ENCODE measurements at regions not wholly inside any gene's neighbourhood (a gene's known extent, or its start where the extent isn't known, plus 50 kb on each side); places are given as distances from the start of the nearest gene placed in this dataset.

GRCh38 chr12:74235342-74235741 lies 302.3 kb upstream of the ATXN7L3B start:
- H3K4me3 ChIP-seq (ENCODE audit: extremely low read depth in 1 of 4, insufficient read depth in 2 of 4, low read depth in 3 of 4, low read length in 4 of 4), result no peak overlapping the region
- H3K9me3 ChIP-seq (ENCODE audit: insufficient read depth in 2 of 2, low read depth in 1 of 2, low read length in 1 of 2), result 0 out of 4 replicates have a peak, but pooled peaks cover 0 to 3% of the 10 kb centered on the region in 2 experiments
- no peak overlapping the region for H3K23ac ChIP-seq (ENCODE audit: insufficient read length)
- H3K79me2 ChIP-seq (ENCODE audit: control insufficient read depth in 1 of 2, insufficient read depth in 2 of 2, low read length in 2 of 2), result no peaks in the 10 kb centered on the region
- H2BK15ac ChIP-seq (ENCODE audit: low read length), result no peak overlapping the region
- CTCF ChIA-PET (ENCODE audit: partially characterized antibody), result no interaction called here
- no peak overlapping the region for H2BK5ac ChIP-seq (ENCODE audit: low read depth, low read length)
- WGBS, 2 experiments (ENCODE audit: extremely low coverage in 1 of 2, insufficient coverage in 1 of 2, insufficient read length in 1 of 2, insufficient replicate concordance in 2 of 2, low coverage in 1 of 2, low lambda C conversion rate in 2 of 2, missing lambda C conversion rate in 1 of 2), result 94% methylated on average over 2 of the region's 2 CpGs; no CpG with 5 or more reads in 1 of the 2 experiments
- no peak overlapping the region for H3K14ac ChIP-seq (ENCODE audit: insufficient read length)
- H3K36me3 ChIP-seq (ENCODE audit: control insufficient read depth in 2 of 4, insufficient read depth in 4 of 4, low read length in 3 of 4), result no peaks in the 10 kb centered on the region
- no peak for DNase-seq (ENCODE audit: low read depth in 1 of 2, low spot score in 2 of 2)
- H3K79me1 ChIP-seq (ENCODE audit: low read depth, low read length), result no peaks in the 10 kb centered on the region
- H4K91ac ChIP-seq (replicated peaks; ENCODE audit: insufficient read length, low read length), result no peak overlapping the region
- no peaks in the 10 kb centered on the region for H3K23me2 ChIP-seq (ENCODE audit: low read depth, low read length)
- POLR2A ChIA-PET (ENCODE audit: partially characterized antibody), result no interaction called here
- no peak overlapping the region for H2AFZ ChIP-seq (ENCODE audit: low read length)
- no peak overlapping the region for H4K5ac ChIP-seq (ENCODE audit: insufficient read length, low read depth, low read length)
- H2BK12ac ChIP-seq (ENCODE audit: low read depth, low read length), result no peak overlapping the region
- no peak overlapping the region for H3K27ac ChIP-seq (ENCODE audit: low read depth, low read length)
- no peaks in the 10 kb centered on the region for H3K4me1 ChIP-seq (replicated peaks in 1 of 4; ENCODE audit: control insufficient read depth in 3 of 4, insufficient read depth in 4 of 4, low read length in 3 of 4)
- H3K56ac ChIP-seq (replicated peaks; ENCODE audit: insufficient read length, low read depth, low read length), result no peak overlapping the region
- H2BK120ac ChIP-seq (replicated peaks; ENCODE audit: low read depth, low read length), result no peak overlapping the region
- no peak overlapping the region for H3K4me2 ChIP-seq (ENCODE audit: insufficient read depth in 1 of 2, low read depth in 2 of 2, low read length in 2 of 2)
- no peaks in the 10 kb centered on the region for H3K27me3 ChIP-seq (replicated peaks in 1 of 4; ENCODE audit: control insufficient read depth in 3 of 4, extremely low read depth in 1 of 4, insufficient read depth in 3 of 4, low read length in 3 of 4)
- H2BK20ac ChIP-seq (ENCODE audit: low read length), result no peak overlapping the region
- no peaks in the 10 kb centered on the region for H4K20me1 ChIP-seq (replicated peaks in 1 of 2; ENCODE audit: control insufficient read depth in 1 of 2, insufficient read depth in 2 of 2, low read length in 2 of 2)
- FAIRE-seq, result no peak
- H3K18ac ChIP-seq (ENCODE audit: extremely low read depth, low read length), result no peak overlapping the region
- H4K8ac ChIP-seq (ENCODE audit: extremely low read depth, insufficient read depth, low read length), result no peak overlapping the region
- H3K9ac ChIP-seq (replicated peaks in 1 of 4; ENCODE audit: extremely low read depth in 1 of 4, low read depth in 3 of 4, low read length in 3 of 4), result no peak overlapping the region
- no peak overlapping the region for H3K4ac ChIP-seq (replicated peaks; ENCODE audit: insufficient read length, low read depth, low read length)
- no peak overlapping the region for H2AK5ac ChIP-seq (ENCODE audit: low read depth, low read length)
- TF ChIP-seq POLR2AphosphoS5 (IDR thresholded peaks at IDR 0.05; ENCODE audit: low read depth, low read length) (no peak), KDM4A (IDR thresholded peaks at IDR 0.05; ENCODE audit: low read depth, low read length, severe bottlenecking) (no peak), GABPA (IDR thresholded peaks at IDR 0.05; ENCODE audit: borderline replicate concordance, insufficient read depth, low read length) (no peak), SP4 (IDR thresholded peaks at IDR 0.05; ENCODE audit: low read length) (no peak), CBX8 (IDR thresholded peaks at IDR 0.05; ENCODE audit: borderline replicate concordance, low read depth, low read length) (no peak), FOSL1 (IDR thresholded peaks at IDR 0.05; ENCODE audit: insufficient read depth, low read depth, low read length) (no peak), ASH2L (IDR thresholded peaks at IDR 0.05; ENCODE audit: low read length) (no peak), ZNF274 (IDR thresholded peaks at IDR 0.05; ENCODE audit: borderline replicate concordance, extremely low read depth, low read length) (no peak), PHF8 (conservative IDR thresholded peaks at IDR 0.05; ENCODE audit: low read depth, low read length) (no peak), KDM1A (IDR thresholded peaks at IDR 0.05; ENCODE audit: borderline replicate concordance, low read length) (no peak), SUZ12 (IDR thresholded peaks at IDR 0.05; ENCODE audit: low read length) (no peak), CHD2 (IDR thresholded peaks at IDR 0.05; ENCODE audit: low read length) (no peak), YY1 (IDR thresholded peaks at IDR 0.05; ENCODE audit: low read depth, low read length) (no peak), BRCA1 (IDR thresholded peaks at IDR 0.05; ENCODE audit: low read depth, low read length) (no peak), RNF2 (IDR thresholded peaks at IDR 0.05; ENCODE audit: borderline replicate concordance, low read depth, low read length, missing control alignments, poor library complexity, severe bottlenecking) (no peak), TBP (IDR thresholded peaks at IDR 0.05; ENCODE audit: low read depth, low read length) (no peak), SP1 (IDR thresholded peaks at IDR 0.05; ENCODE audit: low read depth, low read length) (no peak)

Measured in H1 (cell line).